ENCODE measurements at regions not wholly inside any gene's neighbourhood (a gene's known extent, or its start where the extent isn't known, plus 50 kb on each side); places are given as distances from the start of the nearest gene placed in this dataset.

DNA sequence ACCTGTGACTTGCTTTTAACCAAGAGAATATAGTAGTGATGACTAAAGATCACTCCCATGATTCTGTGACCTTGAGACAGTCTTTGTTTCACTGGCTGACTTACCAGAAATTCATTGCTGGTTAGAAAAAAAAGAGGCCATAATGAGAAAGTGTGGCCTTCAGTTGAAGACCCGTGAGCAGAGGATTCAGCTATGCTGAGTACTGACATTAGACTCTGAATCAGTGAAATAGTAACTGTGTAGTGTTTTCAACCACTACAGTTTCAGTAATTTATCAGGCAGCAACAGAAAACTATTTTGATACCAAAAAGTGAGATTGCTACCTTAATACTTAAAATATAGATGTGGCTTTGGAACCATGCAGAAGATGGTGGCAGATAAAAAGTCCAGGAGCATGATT, 298.0 kb upstream of the KCND2 start:
- TF ChIP-seq, protein P1, sequence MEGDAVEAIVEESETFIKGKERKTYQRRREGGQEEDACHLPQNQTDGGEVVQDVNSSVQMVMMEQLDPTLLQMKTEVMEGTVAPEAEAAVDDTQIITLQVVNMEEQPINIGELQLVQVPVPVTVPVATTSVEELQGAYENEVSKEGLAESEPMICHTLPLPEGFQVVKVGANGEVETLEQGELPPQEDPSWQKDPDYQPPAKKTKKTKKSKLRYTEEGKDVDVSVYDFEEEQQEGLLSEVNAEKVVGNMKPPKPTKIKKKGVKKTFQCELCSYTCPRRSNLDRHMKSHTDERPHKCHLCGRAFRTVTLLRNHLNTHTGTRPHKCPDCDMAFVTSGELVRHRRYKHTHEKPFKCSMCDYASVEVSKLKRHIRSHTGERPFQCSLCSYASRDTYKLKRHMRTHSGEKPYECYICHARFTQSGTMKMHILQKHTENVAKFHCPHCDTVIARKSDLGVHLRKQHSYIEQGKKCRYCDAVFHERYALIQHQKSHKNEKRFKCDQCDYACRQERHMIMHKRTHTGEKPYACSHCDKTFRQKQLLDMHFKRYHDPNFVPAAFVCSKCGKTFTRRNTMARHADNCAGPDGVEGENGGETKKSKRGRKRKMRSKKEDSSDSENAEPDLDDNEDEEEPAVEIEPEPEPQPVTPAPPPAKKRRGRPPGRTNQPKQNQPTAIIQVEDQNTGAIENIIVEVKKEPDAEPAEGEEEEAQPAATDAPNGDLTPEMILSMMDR (IDR thresholded peaks at IDR 0.05; ENCODE audit: insufficient read depth, low read length): no peak
- no peak overlapping the region for H3K4me3 ChIP-seq (ENCODE audit: low read depth, low read length)
- DNase-seq (ENCODE audit: low read depth): no peak

DNA sequence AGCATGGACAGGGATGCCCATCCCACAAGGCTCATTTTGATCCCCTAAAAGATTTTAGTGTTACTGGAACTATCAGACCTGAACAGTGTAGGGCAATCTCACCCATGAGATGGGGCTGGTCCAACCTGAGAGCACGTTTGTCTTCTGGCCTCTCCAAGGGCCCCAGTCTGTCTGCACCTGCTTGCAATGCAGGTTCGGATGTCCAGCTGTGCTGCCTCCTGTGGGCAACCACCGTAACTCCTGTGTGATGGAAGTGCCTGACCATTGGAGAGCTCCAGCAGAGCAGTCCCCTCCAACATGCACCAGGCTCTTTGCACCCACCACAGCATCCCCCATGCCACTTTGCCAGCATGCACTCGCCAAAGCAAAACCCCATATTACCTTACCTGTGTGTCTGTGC, 290.1 kb upstream of the KCND2 start:
- H3K4me3 ChIP-seq (ENCODE audit: low read depth, low read length): no peak overlapping the region
- TF ChIP-seq, protein P1 (IDR thresholded peaks at IDR 0.05; ENCODE audit: insufficient read depth, low read length): no peak
- no peak for DNase-seq (ENCODE audit: low read depth)

DNA sequence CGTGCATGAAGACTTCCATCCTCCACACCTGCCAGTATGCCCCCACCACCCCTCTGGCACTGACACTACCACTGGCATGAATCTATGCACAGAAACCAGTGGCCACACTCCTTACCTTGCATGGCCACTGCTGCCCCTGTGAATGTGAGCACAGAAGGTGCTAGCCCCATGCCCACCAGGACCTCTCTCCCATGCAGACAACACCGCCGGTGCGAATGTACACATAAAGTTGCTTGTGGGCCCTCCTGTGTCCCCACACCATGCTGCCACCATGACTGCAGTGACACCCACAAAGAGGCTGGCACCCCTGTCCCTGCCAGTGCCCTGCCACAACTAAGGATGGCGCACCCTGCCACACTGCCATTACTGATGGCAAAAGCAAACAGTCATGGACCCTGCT, 289.5 kb upstream of the KCND2 start:
- TF ChIP-seq, protein P1 (IDR thresholded peaks at IDR 0.05; ENCODE audit: insufficient read depth, low read length): no peak
- no peak overlapping the region for H3K4me3 ChIP-seq (ENCODE audit: low read depth, low read length)
- no peak for DNase-seq (ENCODE audit: low read depth)

DNA sequence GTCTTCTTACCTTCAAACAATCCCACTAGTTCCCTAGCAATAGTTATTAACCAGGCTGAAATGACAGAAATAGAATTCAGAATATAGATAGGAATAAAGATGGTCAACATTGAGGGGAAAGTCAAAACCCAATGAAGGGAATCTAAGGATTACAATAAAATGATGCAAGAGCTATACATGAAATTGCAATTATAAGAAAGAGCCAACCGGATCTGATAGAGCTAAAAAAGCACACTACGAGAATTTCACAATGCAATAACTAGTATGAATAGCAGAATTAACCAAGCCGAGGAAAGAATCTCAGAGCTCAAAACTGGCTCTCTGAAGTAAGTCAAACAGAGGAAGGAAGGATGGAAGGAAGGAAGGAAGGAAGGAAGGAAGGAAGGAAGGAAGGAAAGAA, 288.7 kb upstream of the KCND2 start:
- TF ChIP-seq, protein P1 (IDR thresholded peaks at IDR 0.05; ENCODE audit: insufficient read depth, low read length): no peak
- no peak for DNase-seq (ENCODE audit: low read depth)
- H3K4me3 ChIP-seq (ENCODE audit: low read depth, low read length): no peak overlapping the region

DNA sequence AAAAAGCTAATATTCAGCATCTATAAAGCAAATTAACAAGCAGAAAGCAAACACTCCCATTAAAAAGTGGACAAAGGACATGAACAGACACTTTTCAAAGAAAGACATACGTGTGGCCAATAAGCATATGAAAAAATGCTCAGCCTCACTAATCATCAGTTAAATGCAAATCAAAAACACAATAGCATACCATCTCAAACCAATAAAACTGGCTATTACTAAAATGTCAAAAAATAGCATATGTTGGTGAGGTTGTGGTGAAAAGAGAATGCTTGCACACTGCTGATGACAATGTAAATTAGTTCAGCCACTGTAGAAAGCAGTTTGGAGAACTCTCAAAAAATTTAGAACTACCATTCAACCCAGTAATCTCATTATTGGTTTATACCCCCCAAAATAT, 284.6 kb upstream of the KCND2 start:
- DNase-seq (ENCODE audit: low read depth): no peak
- TF ChIP-seq, protein P1 (IDR thresholded peaks at IDR 0.05; ENCODE audit: insufficient read depth, low read length): no peak
- no peak overlapping the region for H3K4me3 ChIP-seq (ENCODE audit: low read depth, low read length)

DNA sequence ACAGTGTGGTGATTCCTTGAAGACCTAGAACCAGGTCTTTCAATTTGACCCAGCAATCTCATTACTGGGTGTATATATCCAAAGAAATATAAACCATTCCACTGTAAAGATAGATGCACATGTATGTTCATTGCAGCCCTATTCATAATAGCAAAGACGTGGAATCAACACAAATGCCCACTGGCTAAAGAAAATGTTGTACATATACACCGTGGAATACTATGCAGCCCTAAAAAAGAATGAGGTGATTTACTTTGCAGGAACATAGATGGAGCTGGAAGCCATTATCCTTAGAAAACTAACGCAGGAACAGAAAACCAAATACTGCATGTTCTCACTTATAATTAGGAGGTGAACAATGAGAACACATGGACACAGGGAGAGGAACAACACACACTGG, 278.0 kb upstream of the KCND2 start:
- TF ChIP-seq, protein P1 (IDR thresholded peaks at IDR 0.05; ENCODE audit: insufficient read depth, low read length): no peak
- no peak for DNase-seq (ENCODE audit: low read depth)

DNA sequence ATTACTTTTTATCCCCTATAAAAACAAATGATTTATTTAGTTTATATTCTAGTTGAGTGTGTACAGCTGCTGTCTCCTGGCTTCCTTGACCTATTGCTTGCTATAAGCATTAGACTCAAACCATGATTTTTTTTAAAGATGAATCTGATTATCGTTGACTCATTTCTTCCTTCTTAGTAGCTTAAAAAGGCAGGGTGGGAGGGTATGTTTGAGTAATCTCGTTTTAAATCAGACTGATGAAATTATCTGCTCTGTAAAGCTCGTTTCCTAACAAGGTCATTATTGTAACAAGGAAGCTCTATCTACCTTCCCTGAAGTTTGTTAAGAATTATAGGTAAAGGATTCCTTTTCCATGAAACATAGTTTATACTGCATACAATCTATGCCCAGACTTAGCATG, 276.3 kb upstream of the KCND2 start:
- DNase-seq (ENCODE audit: low read depth): peak; percentile 14
- TF ChIP-seq, protein P1 (IDR thresholded peaks at IDR 0.05; ENCODE audit: insufficient read depth, low read length): no peak
- H3K4me3 ChIP-seq (ENCODE audit: low read depth, low read length): no peak overlapping the region

More for the DNA sequence above, 278.0 kb upstream of the KCND2 start:
- H3K4me3 ChIP-seq (ENCODE audit: low read depth, low read length): no peak overlapping the region

All from fibroblast of the aortic adventitia (primary cell).